ENCODE measurements at regions not wholly inside any gene's neighbourhood (a gene's known extent, or its start where the extent isn't known, plus 50 kb on each side); places are given as distances from the start of the nearest gene placed in this dataset.

DNA sequence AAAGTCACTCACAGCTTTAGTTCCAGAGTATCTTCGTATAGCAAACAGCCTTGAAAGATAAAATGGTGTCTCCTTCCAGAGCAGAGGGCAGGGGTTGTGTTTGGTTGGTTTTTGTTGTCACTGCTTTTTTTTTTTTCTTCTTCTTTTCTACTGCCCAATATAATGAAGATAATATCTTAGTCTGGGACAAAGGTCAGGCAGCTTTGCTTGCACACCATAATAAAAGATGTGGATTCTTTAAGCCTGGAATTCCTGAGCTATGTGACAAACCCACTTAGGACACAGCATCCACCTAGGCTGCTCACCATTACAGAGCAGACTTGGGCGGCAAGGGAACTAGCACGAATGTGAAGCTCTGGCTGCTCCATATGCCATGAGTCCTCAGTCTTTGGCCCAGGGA is 165.6 kb upstream of the MIR17HG start:
- ATAC-seq (ENCODE audit: low read depth in 2 of 2): no peak
- no peaks in the 10 kb centered on the region for H3K4me1 ChIP-seq (ENCODE audit: control insufficient read depth, insufficient read depth, low read length, poor library complexity, severe bottlenecking)
- DNase-seq: no peak
- no peak overlapping the region for H3K27ac ChIP-seq (ENCODE audit: insufficient read depth, low read length, poor library complexity, severe bottlenecking)
- H3K27me3 ChIP-seq (ENCODE audit: control insufficient read depth, insufficient read depth, low read length): no peaks in the 10 kb centered on the region
- Mint-ChIP-seq H3K36me3 (no peaks in the 10 kb centered on the region), H3K4me1 (no peaks in the 10 kb centered on the region), H3K27ac (no peak overlapping the region), H3K9me3 (peaks cover 0 to 5% (median 1%) of the 10 kb centered on the region in 7 donors), H3K4me3 (no peak overlapping the region), H3K27me3 (no peaks in the 10 kb centered on the region)
- no peaks in the 10 kb centered on the region for H3K36me3 ChIP-seq (ENCODE audit: control insufficient read depth, insufficient read depth, low read length)
- no peak overlapping the region for H3K4me3 ChIP-seq (ENCODE audit: low read depth, low read length)
- H3K9me3 ChIP-seq (ENCODE audit: control insufficient read depth in 2 of 2, low read length in 2 of 2): no peaks in the 10 kb centered on the region

DNA sequence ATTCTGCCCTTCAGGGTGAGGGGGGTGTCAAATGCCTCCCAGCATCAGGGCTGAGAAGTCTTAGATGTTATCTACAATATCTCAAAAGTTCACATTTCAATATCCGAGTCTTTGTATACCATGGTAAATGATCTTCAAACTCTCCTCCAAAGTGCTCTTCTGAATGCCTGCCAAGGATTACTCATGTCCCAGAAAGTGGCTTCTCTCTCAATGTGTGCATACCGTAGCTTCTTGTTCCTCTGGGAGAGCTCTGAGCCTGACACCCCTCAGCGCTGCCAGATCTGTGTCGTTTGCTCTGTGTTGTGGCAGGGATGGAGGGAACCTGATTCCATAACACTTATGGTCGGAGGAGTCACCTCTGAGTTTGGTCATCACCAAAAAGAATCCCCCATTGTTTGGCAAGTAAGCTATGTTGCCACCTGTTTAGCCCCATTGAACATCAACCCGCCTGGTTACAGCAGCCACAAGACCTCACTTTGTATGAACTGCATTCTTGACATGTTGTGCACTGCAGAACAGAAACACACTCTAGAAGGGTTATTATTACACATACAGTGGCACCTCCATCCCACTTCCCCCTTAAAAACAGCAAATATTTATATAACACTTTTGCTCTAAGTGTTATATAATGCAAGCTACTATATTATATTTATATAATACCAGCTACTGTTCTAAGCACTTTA is 163.1 kb upstream of the MIR17HG start:
- no peaks in the 10 kb centered on the region for H3K4me1 Mint-ChIP-seq
- no peak overlapping the region for H3K27ac Mint-ChIP-seq
- H3K36me3 Mint-ChIP-seq: no peaks in the 10 kb centered on the region
- Histone ChIP-seq H3K9me3 (ENCODE audit: control insufficient read depth in 2 of 2, low read length in 2 of 2) (no peaks in the 10 kb centered on the region), H3K27me3 (ENCODE audit: control insufficient read depth, insufficient read depth, low read length) (no peaks in the 10 kb centered on the region), H3K4me3 (ENCODE audit: low read depth, low read length) (no peak overlapping the region), H3K36me3 (ENCODE audit: control insufficient read depth, insufficient read depth, low read length) (no peaks in the 10 kb centered on the region), H3K4me1 (ENCODE audit: control insufficient read depth, insufficient read depth, low read length, poor library complexity, severe bottlenecking) (no peaks in the 10 kb centered on the region), H3K27ac (ENCODE audit: insufficient read depth, low read length, poor library complexity, severe bottlenecking) (no peak overlapping the region)
- no peaks in the 10 kb centered on the region for H3K27me3 Mint-ChIP-seq
- DNase-seq: no peak
- no peak for ATAC-seq (ENCODE audit: low read depth in 2 of 2)
- H3K4me3 Mint-ChIP-seq: no peak overlapping the region
- H3K9me3 Mint-ChIP-seq: peaks cover 0 to 5% (median 0%) of the 10 kb centered on the region in 7 donors

DNA sequence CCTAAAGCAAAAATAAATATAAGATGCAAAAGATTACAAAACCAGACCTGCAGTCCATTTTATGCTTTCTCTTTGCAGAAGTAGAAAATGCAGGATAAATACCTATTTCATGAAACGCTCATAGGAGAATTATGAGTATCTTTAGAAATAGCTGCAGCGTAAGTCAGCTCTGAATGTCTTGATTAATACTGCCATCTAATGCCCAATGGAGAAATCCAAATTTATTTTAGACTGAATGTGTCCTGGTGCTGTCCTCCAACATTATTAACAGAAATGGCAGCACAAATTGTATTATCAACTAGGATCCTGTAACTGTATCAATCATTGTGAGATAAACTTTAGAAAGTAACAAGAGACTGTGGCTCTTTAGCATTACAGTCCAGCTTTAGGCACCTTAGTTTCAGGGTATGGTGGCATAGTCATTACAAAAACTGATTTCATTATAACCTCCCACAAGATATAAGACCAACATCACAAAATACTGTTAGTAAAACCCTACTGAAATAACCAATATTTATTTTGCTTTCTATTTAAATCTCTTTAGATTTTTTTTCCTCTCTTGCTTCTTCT is 162.1 kb upstream of the MIR17HG start:
- H3K4me3 Mint-ChIP-seq: no peak overlapping the region
- H3K36me3 Mint-ChIP-seq: no peaks in the 10 kb centered on the region
- H3K9me3 Mint-ChIP-seq: peaks cover 0 to 7% (median 0%) of the 10 kb centered on the region in 7 donors
- H3K9me3 ChIP-seq (ENCODE audit: control insufficient read depth in 2 of 2, low read length in 2 of 2): no peaks in the 10 kb centered on the region
- ATAC-seq (ENCODE audit: low read depth in 2 of 2): no peak
- H3K27ac ChIP-seq (ENCODE audit: insufficient read depth, low read length, poor library complexity, severe bottlenecking): no peak overlapping the region
- H3K4me3 ChIP-seq (ENCODE audit: low read depth, low read length): no peak overlapping the region
- H3K4me1 Mint-ChIP-seq: no peaks in the 10 kb centered on the region
- no peak overlapping the region for H3K27ac Mint-ChIP-seq
- no peaks in the 10 kb centered on the region for H3K27me3 Mint-ChIP-seq
- no peaks in the 10 kb centered on the region for H3K4me1 ChIP-seq (ENCODE audit: control insufficient read depth, insufficient read depth, low read length, poor library complexity, severe bottlenecking)
- H3K27me3 ChIP-seq (ENCODE audit: control insufficient read depth, insufficient read depth, low read length): no peaks in the 10 kb centered on the region
- H3K36me3 ChIP-seq (ENCODE audit: control insufficient read depth, insufficient read depth, low read length): no peaks in the 10 kb centered on the region
- DNase-seq: no peak

DNA sequence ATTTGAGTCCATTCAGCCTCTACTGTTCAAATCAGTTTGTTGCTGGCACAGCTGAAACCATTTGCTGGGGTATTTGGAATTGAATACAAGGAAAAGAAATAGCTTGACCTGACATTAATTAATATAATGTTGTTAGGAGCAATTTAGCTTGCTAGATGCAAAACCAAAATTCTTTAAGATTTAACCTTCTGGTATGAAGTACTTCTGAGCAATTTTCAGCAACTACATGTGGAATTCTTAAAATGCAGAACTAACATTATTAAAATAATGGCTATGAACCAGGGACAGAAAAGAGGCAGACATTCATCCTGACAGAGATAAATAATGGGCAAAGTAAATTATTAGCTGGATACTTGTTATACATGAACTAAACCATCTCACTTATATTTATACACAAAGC is 160.0 kb upstream of the MIR17HG start:
- Mint-ChIP-seq H3K36me3 (no peaks in the 10 kb centered on the region), H3K9me3 (peaks cover 0 to 7% (median 0%) of the 10 kb centered on the region in 7 donors), H3K27ac (no peak overlapping the region), H3K4me1 (no peaks in the 10 kb centered on the region), H3K27me3 (no peaks in the 10 kb centered on the region), H3K4me3 (no peak overlapping the region)
- Histone ChIP-seq H3K27ac (ENCODE audit: insufficient read depth, low read length, poor library complexity, severe bottlenecking) (no peak overlapping the region), H3K4me3 (ENCODE audit: low read depth, low read length) (no peak overlapping the region), H3K36me3 (ENCODE audit: control insufficient read depth, insufficient read depth, low read length) (no peaks in the 10 kb centered on the region), H3K27me3 (ENCODE audit: control insufficient read depth, insufficient read depth, low read length) (no peaks in the 10 kb centered on the region), H3K4me1 (ENCODE audit: control insufficient read depth, insufficient read depth, low read length, poor library complexity, severe bottlenecking) (no peaks in the 10 kb centered on the region), H3K9me3 (ENCODE audit: control insufficient read depth in 2 of 2, low read length in 2 of 2) (no peaks in the 10 kb centered on the region)
- ATAC-seq (ENCODE audit: low read depth in 2 of 2) (no peak), DNase-seq (no peak)

DNA sequence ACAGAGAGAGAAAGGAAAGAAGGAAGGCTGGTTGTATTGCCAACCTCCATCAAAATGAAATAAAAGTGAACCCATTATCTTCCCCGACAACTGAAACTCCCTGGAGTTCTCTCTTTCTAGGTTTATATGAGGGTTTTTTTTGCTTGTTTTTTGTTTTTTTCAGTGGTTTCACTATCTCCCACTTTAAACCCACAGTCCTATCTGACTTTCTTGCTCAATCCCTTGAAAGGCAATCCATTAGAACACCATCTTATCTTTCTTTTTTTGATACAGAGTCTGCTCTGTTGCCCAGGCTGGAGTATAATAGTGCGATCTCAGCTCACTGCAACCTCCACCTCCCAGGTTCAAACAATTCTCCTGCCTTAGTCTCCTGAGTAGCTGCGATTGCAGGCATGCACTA is 158.0 kb upstream of the MIR17HG start:
- no peak overlapping the region for H3K27ac ChIP-seq (ENCODE audit: insufficient read depth, low read length, poor library complexity, severe bottlenecking)
- no peak overlapping the region for H3K4me3 ChIP-seq (ENCODE audit: low read depth, low read length)
- Mint-ChIP-seq H3K4me3 (no peak overlapping the region), H3K27me3 (no peaks in the 10 kb centered on the region), H3K27ac (no peak overlapping the region), H3K9me3 (peaks cover 0 to 7% (median 2%) of the 10 kb centered on the region in 7 donors), H3K36me3 (no peaks in the 10 kb centered on the region), H3K4me1 (no peaks in the 10 kb centered on the region)
- H3K4me1 ChIP-seq (ENCODE audit: control insufficient read depth, insufficient read depth, low read length, poor library complexity, severe bottlenecking): no peaks in the 10 kb centered on the region
- ATAC-seq (ENCODE audit: low read depth in 2 of 2) (no peak), DNase-seq (no peak)
- no peaks in the 10 kb centered on the region for H3K36me3 ChIP-seq (ENCODE audit: control insufficient read depth, insufficient read depth, low read length)
- no peaks in the 10 kb centered on the region for H3K9me3 ChIP-seq (ENCODE audit: control insufficient read depth in 2 of 2, low read length in 2 of 2)
- H3K27me3 ChIP-seq (ENCODE audit: control insufficient read depth, insufficient read depth, low read length): no peaks in the 10 kb centered on the region

DNA sequence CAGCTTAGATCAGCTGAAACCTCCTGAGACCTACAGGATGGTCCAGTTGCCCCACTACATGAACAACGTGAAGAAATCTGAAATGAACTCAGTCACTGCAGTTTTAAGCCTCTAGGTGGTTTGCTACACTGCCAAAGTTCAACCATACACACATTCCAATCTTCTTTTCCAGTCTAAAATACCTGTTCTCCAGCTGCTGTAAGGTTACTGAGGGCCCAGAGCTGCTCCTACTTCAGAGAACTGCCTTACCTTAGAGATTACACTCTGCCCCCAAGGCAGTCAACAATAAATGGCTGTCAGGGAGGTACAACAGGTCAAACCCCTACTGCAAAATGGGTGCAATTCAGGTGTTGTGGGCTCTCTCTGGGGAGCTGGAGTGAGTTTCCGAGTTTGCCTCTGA is 154.1 kb upstream of the MIR17HG start:
- Histone ChIP-seq H3K9me3 (ENCODE audit: control insufficient read depth in 2 of 2, low read length in 2 of 2) (no peaks in the 10 kb centered on the region), H3K27me3 (ENCODE audit: control insufficient read depth, insufficient read depth, low read length) (no peaks in the 10 kb centered on the region), H3K27ac (ENCODE audit: insufficient read depth, low read length, poor library complexity, severe bottlenecking) (no peak overlapping the region), H3K4me3 (ENCODE audit: low read depth, low read length) (no peak overlapping the region), H3K4me1 (ENCODE audit: control insufficient read depth, insufficient read depth, low read length, poor library complexity, severe bottlenecking) (no peaks in the 10 kb centered on the region), H3K36me3 (ENCODE audit: control insufficient read depth, insufficient read depth, low read length) (no peaks in the 10 kb centered on the region)
- Mint-ChIP-seq H3K36me3 (no peaks in the 10 kb centered on the region), H3K9me3 (peaks cover 0 to 10% (median 0%) of the 10 kb centered on the region in 7 donors), H3K27me3 (no peaks in the 10 kb centered on the region), H3K27ac (no peak overlapping the region), H3K4me3 (no peak overlapping the region), H3K4me1 (no peaks in the 10 kb centered on the region)
- DNase-seq (no peak), ATAC-seq (ENCODE audit: low read depth in 2 of 2) (no peak)

DNA sequence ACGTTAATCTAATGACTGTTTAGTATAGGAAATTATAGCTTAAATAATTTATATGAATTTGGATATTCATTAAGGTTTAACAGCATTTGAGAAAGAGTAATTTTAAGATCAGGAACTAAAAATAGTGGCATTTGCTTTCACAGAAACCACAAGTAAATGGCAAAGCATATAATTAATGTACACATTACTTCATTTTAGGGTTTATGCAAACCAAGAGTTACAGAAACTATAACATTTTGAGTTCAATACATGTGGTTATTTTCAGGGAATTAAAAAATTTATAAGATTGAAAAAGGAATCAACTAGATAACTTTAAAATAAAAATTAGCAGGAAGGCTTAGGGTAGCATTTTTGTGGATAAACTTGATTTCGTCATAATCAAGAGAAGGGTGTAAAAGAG is 151.7 kb upstream of the MIR17HG start:
- Mint-ChIP-seq H3K9me3 (peaks cover 0 to 4% (median 0%) of the 10 kb centered on the region in 7 donors), H3K27ac (no peak overlapping the region), H3K27me3 (no peaks in the 10 kb centered on the region), H3K4me3 (no peak overlapping the region), H3K36me3 (no peaks in the 10 kb centered on the region), H3K4me1 (no peaks in the 10 kb centered on the region)
- H3K9me3 ChIP-seq (ENCODE audit: control insufficient read depth in 2 of 2, low read length in 2 of 2): no peaks in the 10 kb centered on the region
- no peak for ATAC-seq (ENCODE audit: low read depth in 2 of 2)
- no peak for DNase-seq
- H3K4me3 ChIP-seq (ENCODE audit: low read depth, low read length): no peak overlapping the region
- H3K27me3 ChIP-seq (ENCODE audit: control insufficient read depth, insufficient read depth, low read length): no peaks in the 10 kb centered on the region
- H3K4me1 ChIP-seq (ENCODE audit: control insufficient read depth, insufficient read depth, low read length, poor library complexity, severe bottlenecking): no peaks in the 10 kb centered on the region
- H3K27ac ChIP-seq (ENCODE audit: insufficient read depth, low read length, poor library complexity, severe bottlenecking): no peak overlapping the region
- H3K36me3 ChIP-seq (ENCODE audit: control insufficient read depth, insufficient read depth, low read length): no peaks in the 10 kb centered on the region

DNA sequence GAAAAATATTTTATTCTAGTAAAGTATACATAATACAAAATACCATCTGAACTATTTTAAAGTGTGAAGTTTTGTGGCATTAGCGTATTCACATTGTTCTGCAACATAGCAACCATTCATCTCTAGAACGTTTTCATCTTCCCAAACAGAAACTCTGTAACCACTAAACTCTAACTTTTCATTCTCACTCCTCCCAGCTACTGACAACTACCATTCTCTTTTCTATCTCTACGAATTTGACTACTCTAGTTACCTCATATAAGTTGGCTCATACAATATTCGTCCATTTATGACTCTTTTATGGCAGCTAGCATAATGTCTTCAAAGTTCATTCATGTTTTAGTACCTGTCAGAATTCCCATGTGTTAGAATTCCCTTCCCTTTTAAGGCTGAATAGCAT is 150.5 kb upstream of the MIR17HG start:
- H3K4me1 Mint-ChIP-seq: no peaks in the 10 kb centered on the region
- Histone ChIP-seq H3K9me3 (ENCODE audit: control insufficient read depth in 2 of 2, low read length in 2 of 2) (no peaks in the 10 kb centered on the region), H3K27ac (ENCODE audit: insufficient read depth, low read length, poor library complexity, severe bottlenecking) (no peak overlapping the region), H3K27me3 (ENCODE audit: control insufficient read depth, insufficient read depth, low read length) (no peaks in the 10 kb centered on the region), H3K4me3 (ENCODE audit: low read depth, low read length) (no peak overlapping the region), H3K4me1 (ENCODE audit: control insufficient read depth, insufficient read depth, low read length, poor library complexity, severe bottlenecking) (no peaks in the 10 kb centered on the region), H3K36me3 (ENCODE audit: control insufficient read depth, insufficient read depth, low read length) (no peaks in the 10 kb centered on the region)
- ATAC-seq (ENCODE audit: low read depth in 2 of 2) (no peak), DNase-seq (no peak)
- H3K27me3 Mint-ChIP-seq: no peaks in the 10 kb centered on the region
- no peaks in the 10 kb centered on the region for H3K36me3 Mint-ChIP-seq
- no peak overlapping the region for H3K4me3 Mint-ChIP-seq
- peaks cover 0 to 4% (median 0%) of the 10 kb centered on the region in 7 donors for H3K9me3 Mint-ChIP-seq
- no peak overlapping the region for H3K27ac Mint-ChIP-seq

Data from CD4-positive, CD25-positive, alpha-beta regulatory T cell (primary cell).